Uterus (tissue), 2 donors: ENCODE measurements at regions not wholly inside any gene's neighbourhood (a gene's known extent, or its start where the extent isn't known, plus 50 kb on each side); places are given as distances from the start of the nearest gene placed in this dataset.

Experiments used
- CTCF ChIP-seq, 4 experiments: fragments of 200-600 bp in 2 of 4; fragments of 450-650 bp in 2 of 4; sonication (generic) in 2 of 4; IDR thresholded peaks; one replicate each; pipeline ENCODE4 v1.5.1; 2016 to 2019; ENCODE audit warnings: antibody characterized with exemption in 4 of 4, mild to moderate bottlenecking in 2 of 4, moderate library complexity in 1 of 4
- POLR2A ChIP-seq, 2 donors: fragments of 450-650 bp; IDR thresholded peaks; one replicate each; pipeline ENCODE4 v1.6.1; 2016; ENCODE audit warnings: antibody characterized with exemption in 2 of 2, mild to moderate bottlenecking in 1 of 2, moderate library complexity in 1 of 2

- no peak for TF ChIP-seq CTCF (IDR thresholded peaks at IDR 0.05)
- no peak for TF ChIP-seq POLR2A (IDR thresholded peaks at IDR 0.05)
These were observed 62.2 kb upstream of the FOXP4 start for GRCh38 chr6:41483943-41484342.
